Activated naive CD8-positive, alpha-beta T cell treated with anti-CD3 and anti-CD28 coated beads for 36 hours (primary cell): ENCODE measurements at regions not wholly inside any gene's neighbourhood (a gene's known extent, or its start where the extent isn't known, plus 50 kb on each side); places are given as distances from the start of the nearest gene placed in this dataset.

ENCODE experiments used
- DNase-seq: peaks from one replicate; pipeline ENCODE4 v3.0.0; 2021
- H3K27ac Mint-ChIP-seq: one replicate; pipeline ENCODE4 v1.8.0; 2022; ENCODE audit warnings: mild to moderate bottlenecking, moderate library complexity, mixed read lengths
- H3K27me3 Mint-ChIP-seq: one replicate; pipeline ENCODE4 v1.8.0; 2022; ENCODE audit warnings: mild to moderate bottlenecking, mixed read lengths
- H3K36me3 Mint-ChIP-seq: one replicate; pipeline ENCODE4 v1.8.0; 2021; ENCODE audit warnings: mild to moderate bottlenecking, mixed read lengths
- H3K4me1 Mint-ChIP-seq: one replicate; pipeline ENCODE4 v1.8.0; 2021; ENCODE audit warnings: mixed read lengths
- H3K4me3 Mint-ChIP-seq: one replicate; pipeline ENCODE4 v1.8.0; 2022; ENCODE audit warnings: mild to moderate bottlenecking, moderate library complexity, mixed read lengths
- H3K9me3 Mint-ChIP-seq: one replicate; pipeline ENCODE4 v1.8.0; 2022; ENCODE audit warnings: mixed read lengths

DNA sequence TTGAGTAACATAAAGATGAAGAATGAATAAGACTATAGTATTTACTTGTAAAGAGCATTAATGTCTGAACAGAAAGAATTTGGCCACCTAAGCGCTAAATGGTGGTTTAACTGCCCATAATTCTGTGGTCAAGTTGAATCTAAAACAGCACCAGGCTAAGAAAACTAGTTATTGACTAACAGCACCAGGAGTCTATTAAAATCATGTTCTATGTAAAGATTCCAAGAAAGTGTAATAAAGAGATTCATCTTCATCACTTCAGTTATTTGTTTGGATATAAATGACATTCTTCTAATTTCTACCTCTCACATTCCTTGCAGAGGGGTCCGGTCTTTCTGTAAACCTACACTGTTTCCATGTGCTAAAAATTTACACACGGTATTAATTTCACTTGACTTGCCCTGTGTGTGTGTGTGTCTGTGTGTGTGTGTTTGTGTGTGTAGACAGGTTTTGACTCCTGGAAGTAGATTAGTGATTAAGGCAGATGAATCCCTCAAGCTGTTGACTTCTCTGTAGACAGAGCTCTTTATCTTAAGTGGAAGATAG, 84.4 kb downstream of the KLF6 start:
- Mint-ChIP-seq H3K4me3 (no peak overlapping the region), H3K36me3 (no peaks in the 10 kb centered on the region), H3K27me3 (peaks cover 15% of the 10 kb centered on the region), H3K27ac (no peak overlapping the region), H3K9me3 (no peaks in the 10 kb centered on the region), H3K4me1 (peaks cover 1% of the 10 kb centered on the region)
- no peak for DNase-seq

GRCh38 chr10:3699916-3700315, 85.1 kb downstream of the KLF6 start:
- no peak overlapping the region for H3K4me3 Mint-ChIP-seq
- peaks cover 15% of the 10 kb centered on the region for H3K27me3 Mint-ChIP-seq
- H3K4me1 Mint-ChIP-seq, result peaks cover 1% of the 10 kb centered on the region
- no peaks in the 10 kb centered on the region for H3K36me3 Mint-ChIP-seq
- H3K27ac Mint-ChIP-seq, result no peak overlapping the region
- no peak for DNase-seq
- H3K9me3 Mint-ChIP-seq, result no peaks in the 10 kb centered on the region

- Mint-ChIP-seq H3K4me1 (peaks cover 1% of the 10 kb centered on the region), H3K27ac (no peak overlapping the region), H3K4me3 (no peak overlapping the region), H3K36me3 (no peaks in the 10 kb centered on the region), H3K27me3 (peaks cover 15% of the 10 kb centered on the region), H3K9me3 (no peaks in the 10 kb centered on the region)
- no peak for DNase-seq
Observed at GRCh38 chr10:3698312-3698711, 86.7 kb downstream of the KLF6 start.

- no peaks in the 10 kb centered on the region for H3K36me3 Mint-ChIP-seq
- peaks cover 13% of the 10 kb centered on the region for H3K4me1 Mint-ChIP-seq
- no peak overlapping the region for H3K4me3 Mint-ChIP-seq
- no peaks in the 10 kb centered on the region for H3K27me3 Mint-ChIP-seq
- H3K9me3 Mint-ChIP-seq, result no peaks in the 10 kb centered on the region
- no peak for DNase-seq
- H3K27ac Mint-ChIP-seq, result no peak overlapping the region
Observed at GRCh38 chr10:3693698-3694080, 91.3 kb downstream of the KLF6 start.

- Mint-ChIP-seq H3K9me3 (no peaks in the 10 kb centered on the region), H3K27ac (no peak overlapping the region), H3K27me3 (no peaks in the 10 kb centered on the region), H3K36me3 (no peaks in the 10 kb centered on the region), H3K4me3 (no peak overlapping the region), H3K4me1 (peaks cover 13% of the 10 kb centered on the region)
- no peak for DNase-seq
Observed at GRCh38 chr10:3693022-3693697, 91.8 kb downstream of the KLF6 start.

DNA sequence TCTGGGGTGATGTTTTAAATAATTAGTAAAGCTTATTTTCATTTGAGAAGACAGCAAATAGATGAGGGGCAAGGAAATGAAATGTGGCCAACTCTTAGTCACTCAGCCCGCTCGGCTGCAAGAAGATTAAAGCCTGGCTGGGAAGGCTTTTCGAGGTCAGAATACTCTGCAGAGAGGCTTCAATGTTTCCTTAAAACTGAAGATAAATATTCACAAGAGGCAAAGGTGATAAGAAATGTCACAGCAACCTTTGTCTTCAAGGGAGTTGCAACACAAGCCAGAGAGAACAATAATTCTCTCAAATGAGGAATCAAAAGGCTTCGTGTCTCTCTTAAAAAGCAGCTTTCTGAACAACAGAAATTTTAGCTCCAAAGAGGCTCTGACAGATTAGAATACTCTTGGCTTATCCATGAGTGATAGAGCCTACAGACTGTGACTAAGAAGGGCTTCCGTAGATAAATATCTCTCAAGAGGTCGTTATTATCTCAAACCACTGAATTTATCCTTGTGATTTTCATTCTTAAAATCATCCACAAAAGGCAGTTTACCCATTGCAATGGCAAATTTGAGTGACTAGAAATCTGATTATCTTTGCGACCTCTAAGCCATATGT, 92.5 kb downstream of the KLF6 start:
- H3K27me3 Mint-ChIP-seq, result no peaks in the 10 kb centered on the region
- no peak for DNase-seq
- no peaks in the 10 kb centered on the region for H3K36me3 Mint-ChIP-seq
- H3K4me1 Mint-ChIP-seq, result peaks cover 13% of the 10 kb centered on the region
- H3K4me3 Mint-ChIP-seq, result no peak overlapping the region
- no peak overlapping the region for H3K27ac Mint-ChIP-seq
- no peaks in the 10 kb centered on the region for H3K9me3 Mint-ChIP-seq

DNA sequence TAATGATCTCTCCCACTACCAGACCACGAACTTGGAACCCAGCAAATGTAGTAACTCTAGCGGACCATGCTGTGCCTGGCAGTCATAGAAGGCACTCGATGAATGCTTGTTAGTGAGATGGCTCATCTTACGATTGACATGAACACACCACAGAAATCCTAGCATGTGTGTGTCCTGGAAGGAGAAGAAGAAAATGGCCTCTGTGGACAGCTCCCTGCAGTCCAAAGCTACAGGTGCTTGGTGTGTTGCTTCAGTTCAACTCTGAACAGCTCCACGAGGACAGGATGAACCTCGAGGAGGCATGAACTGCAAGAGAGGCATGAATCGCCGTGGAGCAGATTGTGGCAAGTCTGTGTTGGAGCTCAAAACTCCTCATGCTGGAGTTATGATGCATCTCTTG, 93.5 kb downstream of the KLF6 start:
- Mint-ChIP-seq H3K36me3 (no peaks in the 10 kb centered on the region), H3K27me3 (no peaks in the 10 kb centered on the region), H3K27ac (no peak overlapping the region), H3K4me1 (peaks cover 13% of the 10 kb centered on the region), H3K9me3 (no peaks in the 10 kb centered on the region), H3K4me3 (no peak overlapping the region)
- DNase-seq, result no peak

DNA sequence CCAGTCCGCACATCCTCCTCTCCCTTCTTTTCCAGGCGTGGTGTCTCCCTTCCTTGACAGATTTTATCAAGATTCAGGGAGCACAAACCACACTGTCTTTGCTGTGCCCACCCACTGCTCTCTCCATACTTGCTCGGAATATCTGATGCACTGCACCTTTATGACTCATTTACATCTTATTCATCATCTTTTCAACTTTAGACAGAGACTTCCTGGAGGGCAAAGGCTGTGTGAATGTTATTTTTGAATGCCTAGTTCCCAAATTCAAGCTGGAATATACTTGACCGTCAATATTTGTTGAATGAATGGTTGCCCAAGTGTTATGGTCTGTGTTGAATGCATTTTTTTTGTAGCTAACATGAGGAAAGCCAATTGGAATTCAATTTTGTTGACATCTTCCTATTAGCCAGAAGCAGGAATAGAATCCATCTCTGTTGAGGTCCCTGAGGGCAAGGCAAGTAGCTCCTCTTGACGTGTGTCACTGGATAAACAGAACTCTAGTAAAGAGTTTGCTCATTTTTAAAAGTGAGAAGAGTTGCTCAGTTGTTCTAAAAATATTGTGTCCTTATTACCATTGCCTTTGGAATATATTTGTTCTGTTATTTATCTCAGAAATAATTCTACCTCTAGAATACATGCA, 95.0 kb downstream of the KLF6 start:
- Mint-ChIP-seq H3K27ac (no peak overlapping the region), H3K4me3 (no peak overlapping the region), H3K4me1 (peaks cover 13% of the 10 kb centered on the region), H3K9me3 (no peaks in the 10 kb centered on the region), H3K36me3 (no peaks in the 10 kb centered on the region), H3K27me3 (no peaks in the 10 kb centered on the region)
- no peak for DNase-seq

GRCh38 chr10:3687510-3688081, 97.4 kb downstream of the KLF6 start:
- Mint-ChIP-seq H3K27me3 (no peaks in the 10 kb centered on the region), H3K36me3 (no peaks in the 10 kb centered on the region), H3K4me1 (peaks cover 21% of the 10 kb centered on the region), H3K9me3 (no peaks in the 10 kb centered on the region), H3K4me3 (no peak overlapping the region), H3K27ac (no peak overlapping the region)
- no peak for DNase-seq

GRCh38 chr10:3685384-3685783, 99.6 kb downstream of the KLF6 start:
- Mint-ChIP-seq H3K36me3 (no peaks in the 10 kb centered on the region), H3K27ac (no peak overlapping the region), H3K27me3 (no peaks in the 10 kb centered on the region), H3K4me1 (peaks cover 19% of the 10 kb centered on the region), H3K9me3 (no peaks in the 10 kb centered on the region), H3K4me3 (no peak overlapping the region)
- no peak for DNase-seq

DNA sequence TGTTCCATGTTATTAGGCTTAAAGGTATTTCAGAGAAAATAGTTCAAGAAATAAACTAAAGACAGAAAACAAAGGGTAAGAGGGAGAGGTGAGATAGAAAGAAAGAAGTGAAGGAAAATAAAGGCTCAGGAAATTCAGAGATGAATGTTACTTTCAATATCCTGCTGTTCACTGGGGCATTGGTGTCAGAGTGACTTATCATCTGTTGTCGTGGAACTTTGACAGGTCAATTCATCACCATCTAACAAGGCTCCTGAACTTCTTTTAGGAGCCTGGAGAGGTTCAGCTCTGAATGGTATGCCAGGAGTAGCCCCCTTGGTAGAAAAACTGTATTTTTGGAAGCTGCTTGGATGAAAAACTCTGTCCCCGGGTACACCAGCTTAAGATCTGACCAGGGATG, 100.1 kb downstream of the KLF6 start:
- Mint-ChIP-seq H3K36me3 (no peaks in the 10 kb centered on the region), H3K4me1 (peaks cover 14% of the 10 kb centered on the region), H3K4me3 (no peak overlapping the region), H3K9me3 (no peaks in the 10 kb centered on the region), H3K27me3 (no peaks in the 10 kb centered on the region), H3K27ac (no peak overlapping the region)
- DNase-seq, result no peak

DNA sequence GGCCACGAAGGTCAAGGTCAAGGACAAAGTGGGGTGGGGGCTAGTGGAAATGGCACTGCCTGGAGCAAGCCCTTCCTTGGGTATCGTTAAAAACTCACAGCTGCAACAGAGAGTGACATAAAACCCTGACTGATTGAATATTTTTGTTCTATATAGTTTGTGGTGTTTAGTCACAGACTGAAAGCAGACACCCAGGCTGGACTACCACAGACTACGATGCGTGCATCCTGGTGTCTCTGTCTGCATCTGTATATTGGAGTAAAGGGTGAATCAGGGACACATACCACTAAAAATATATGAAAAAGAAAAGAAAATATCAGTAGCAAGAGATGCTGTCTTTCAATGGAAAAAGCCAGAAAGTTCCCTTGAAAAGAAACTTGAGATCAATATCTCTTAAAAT, 101.4 kb downstream of the KLF6 start:
- no peak overlapping the region for H3K4me3 Mint-ChIP-seq
- no peak for DNase-seq
- H3K27me3 Mint-ChIP-seq, result no peaks in the 10 kb centered on the region
- no peaks in the 10 kb centered on the region for H3K9me3 Mint-ChIP-seq
- H3K4me1 Mint-ChIP-seq, result peaks cover 8% of the 10 kb centered on the region
- no peaks in the 10 kb centered on the region for H3K36me3 Mint-ChIP-seq
- H3K27ac Mint-ChIP-seq, result no peak overlapping the region

GRCh38 chr10:3682745-3683144, 102.3 kb downstream of the KLF6 start:
- Mint-ChIP-seq H3K4me3 (no peak overlapping the region), H3K27me3 (no peaks in the 10 kb centered on the region), H3K36me3 (no peaks in the 10 kb centered on the region), H3K27ac (no peak overlapping the region), H3K9me3 (no peaks in the 10 kb centered on the region), H3K4me1 (peaks cover 8% of the 10 kb centered on the region)
- DNase-seq, result no peak

DNA sequence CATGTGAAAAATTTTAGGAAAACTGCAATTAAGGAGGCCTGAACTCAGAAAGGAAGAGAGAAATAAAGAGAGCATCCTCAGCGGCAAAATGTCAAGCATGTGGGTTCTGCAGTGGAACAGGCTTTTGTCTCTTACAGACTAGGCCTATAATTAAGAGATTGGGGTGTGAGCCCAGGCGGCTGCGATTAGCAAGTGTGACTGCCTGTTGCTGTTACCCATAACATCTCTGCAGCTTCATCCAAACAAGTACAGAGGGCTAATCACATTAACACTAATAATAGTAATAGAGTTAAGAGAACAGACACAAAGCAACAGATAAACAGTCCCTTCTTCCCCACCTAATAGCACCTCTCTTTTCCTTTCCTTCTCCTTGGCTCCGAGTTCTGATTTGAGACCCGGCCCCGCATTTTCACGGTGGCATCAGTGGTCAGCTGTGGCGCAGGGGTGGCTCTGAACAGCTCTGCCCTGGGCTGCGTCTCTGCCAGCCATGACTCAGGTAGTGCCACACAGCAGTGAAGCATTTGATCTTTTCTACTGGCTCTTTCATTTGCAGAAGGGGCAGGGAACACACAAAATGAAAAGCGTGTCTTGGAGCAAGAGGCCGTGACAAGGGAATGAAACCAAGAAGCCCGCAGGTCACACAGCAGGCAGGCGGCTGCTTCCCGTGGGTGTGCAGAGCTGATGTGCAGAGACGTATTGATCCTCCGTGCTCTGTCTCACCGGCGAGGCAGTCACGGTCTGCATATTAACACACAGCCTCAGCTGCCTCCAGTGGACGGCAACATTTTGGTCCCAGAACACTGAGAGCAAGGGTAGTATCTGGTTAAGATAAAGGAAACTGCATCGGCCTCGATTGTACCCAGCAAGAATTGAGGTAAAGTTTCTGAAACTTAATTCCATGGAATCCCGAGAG, 103.1 kb downstream of the KLF6 start:
- no peak overlapping the region for H3K27ac Mint-ChIP-seq
- no peaks in the 10 kb centered on the region for H3K36me3 Mint-ChIP-seq
- no peak for DNase-seq
- peaks cover 8% of the 10 kb centered on the region for H3K4me1 Mint-ChIP-seq
- no peaks in the 10 kb centered on the region for H3K27me3 Mint-ChIP-seq
- no peak overlapping the region for H3K4me3 Mint-ChIP-seq
- no peaks in the 10 kb centered on the region for H3K9me3 Mint-ChIP-seq
